Gastrocnemius medialis (tissue), 4 donors: ENCODE measurements at regions not wholly inside any gene's neighbourhood (a gene's known extent, or its start where the extent isn't known, plus 50 kb on each side); places are given as distances from the start of the nearest gene placed in this dataset.

Experiments used
- POLR2A ChIP-seq, 2 donors: fragments of 450-650 bp; IDR thresholded peaks; one replicate each; pipeline ENCODE4 v1.6.1; 2017; ENCODE audit warnings: antibody characterized with exemption in 2 of 2, mild to moderate bottlenecking in 2 of 2, moderate library complexity in 2 of 2
- TF ChIP-seq, protein P1 (sequence below), 5 experiments: fragments of 450-650 bp in 3 of 5; fragments of 200-600 bp in 2 of 5; sonication (generic) in 2 of 5; IDR thresholded peaks in 4 of 5; conservative IDR thresholded peaks in 1 of 5; 1 replicate in 4 of 5; 2 replicates in 1 of 5; pipeline ENCODE4 v1.5.1; 2016 to 2019; ENCODE audit warnings: antibody characterized with exemption in 5 of 5, mild to moderate bottlenecking in 3 of 5, moderate library complexity in 3 of 5

DNA sequence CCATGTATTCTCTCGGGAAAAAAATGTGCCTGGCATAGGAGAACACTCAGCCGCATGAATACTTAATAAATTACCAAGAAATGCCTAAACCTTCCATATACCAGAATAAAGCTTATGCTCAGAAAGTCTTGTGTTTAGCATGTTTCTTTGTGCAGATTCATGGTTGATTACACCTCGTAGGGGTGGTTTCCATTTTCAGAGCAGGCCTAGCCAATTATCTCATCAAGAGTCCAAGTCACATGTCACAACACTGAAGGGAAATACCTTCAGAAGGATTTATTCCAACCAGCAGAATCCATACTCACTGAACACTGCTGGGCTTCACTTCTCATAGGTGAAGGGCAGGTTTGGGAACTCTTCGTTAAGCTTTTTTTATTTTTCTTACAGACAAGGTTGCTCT lies 539.7 kb downstream of the PLXDC2 start:
- TF ChIP-seq, protein P1, sequence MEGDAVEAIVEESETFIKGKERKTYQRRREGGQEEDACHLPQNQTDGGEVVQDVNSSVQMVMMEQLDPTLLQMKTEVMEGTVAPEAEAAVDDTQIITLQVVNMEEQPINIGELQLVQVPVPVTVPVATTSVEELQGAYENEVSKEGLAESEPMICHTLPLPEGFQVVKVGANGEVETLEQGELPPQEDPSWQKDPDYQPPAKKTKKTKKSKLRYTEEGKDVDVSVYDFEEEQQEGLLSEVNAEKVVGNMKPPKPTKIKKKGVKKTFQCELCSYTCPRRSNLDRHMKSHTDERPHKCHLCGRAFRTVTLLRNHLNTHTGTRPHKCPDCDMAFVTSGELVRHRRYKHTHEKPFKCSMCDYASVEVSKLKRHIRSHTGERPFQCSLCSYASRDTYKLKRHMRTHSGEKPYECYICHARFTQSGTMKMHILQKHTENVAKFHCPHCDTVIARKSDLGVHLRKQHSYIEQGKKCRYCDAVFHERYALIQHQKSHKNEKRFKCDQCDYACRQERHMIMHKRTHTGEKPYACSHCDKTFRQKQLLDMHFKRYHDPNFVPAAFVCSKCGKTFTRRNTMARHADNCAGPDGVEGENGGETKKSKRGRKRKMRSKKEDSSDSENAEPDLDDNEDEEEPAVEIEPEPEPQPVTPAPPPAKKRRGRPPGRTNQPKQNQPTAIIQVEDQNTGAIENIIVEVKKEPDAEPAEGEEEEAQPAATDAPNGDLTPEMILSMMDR (IDR thresholded peaks at IDR 0.05 in 4 of 5, conservative IDR thresholded peaks at IDR 0.05 in 1 of 5), result no peak
- no peak for TF ChIP-seq POLR2A (IDR thresholded peaks at IDR 0.05)
